ENCODE measurements at regions not wholly inside any gene's neighbourhood (a gene's known extent, or its start where the extent isn't known, plus 50 kb on each side); places are given as distances from the start of the nearest gene placed in this dataset.

- no peak for TF ChIP-seq EP300 (IDR thresholded peaks at IDR 0.05)
- TF ChIP-seq POLR2AphosphoS5 (IDR thresholded peaks at IDR 0.05), result no peak
- no peak for TF ChIP-seq POLR2A (IDR thresholded peaks at IDR 0.05; ENCODE audit: low read depth)
Observed at GRCh38 chr20:56716806-56717205, 87.7 kb downstream of the TFAP2C start.

Data from esophagus muscularis mucosa (tissue), 3 donors.